Cerebellar nuclear complex (tissue), 1 donor: ENCODE measurements at regions not wholly inside any gene's neighbourhood (a gene's known extent, or its start where the extent isn't known, plus 50 kb on each side); places are given as distances from the start of the nearest gene placed in this dataset.
"Not testable (repeated sequence)": the region's sequence is repeated elsewhere in the genome, so short reads cannot be mapped to it uniquely, and the experiment has no call there.

Experiments used
- DNase-seq, 2 experiments: peaks; one replicate each; lab custom pipeline; 2025; lab: John Stamatoyannopoulos, UW

DNA sequence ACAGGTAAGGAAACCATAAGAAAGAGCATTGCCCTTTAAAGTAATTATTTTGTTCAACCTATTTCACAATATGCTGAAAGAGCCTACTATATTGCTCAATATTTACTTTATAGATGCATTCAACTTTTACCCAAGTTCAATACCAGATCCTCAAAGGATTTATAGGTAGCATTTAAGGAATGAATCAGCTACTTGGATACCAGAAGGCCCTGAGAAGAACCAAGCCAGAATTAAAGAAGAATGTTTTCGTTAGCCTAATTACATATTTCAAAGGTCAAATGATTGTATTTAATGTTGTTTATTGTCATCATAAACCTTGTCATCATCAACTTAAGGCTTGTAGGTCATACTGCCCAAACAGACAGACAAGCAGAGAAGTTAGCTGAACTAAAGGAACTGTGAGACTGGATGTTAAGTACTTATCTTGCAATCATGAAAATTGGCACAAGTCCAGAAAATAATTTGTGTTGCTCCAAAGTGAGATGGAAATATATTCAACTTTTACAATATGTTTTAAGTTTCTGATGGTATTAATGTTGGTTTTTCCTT, 636.7 kb downstream of the RFPL4B start:
- no peak for DNase-seq

DNA sequence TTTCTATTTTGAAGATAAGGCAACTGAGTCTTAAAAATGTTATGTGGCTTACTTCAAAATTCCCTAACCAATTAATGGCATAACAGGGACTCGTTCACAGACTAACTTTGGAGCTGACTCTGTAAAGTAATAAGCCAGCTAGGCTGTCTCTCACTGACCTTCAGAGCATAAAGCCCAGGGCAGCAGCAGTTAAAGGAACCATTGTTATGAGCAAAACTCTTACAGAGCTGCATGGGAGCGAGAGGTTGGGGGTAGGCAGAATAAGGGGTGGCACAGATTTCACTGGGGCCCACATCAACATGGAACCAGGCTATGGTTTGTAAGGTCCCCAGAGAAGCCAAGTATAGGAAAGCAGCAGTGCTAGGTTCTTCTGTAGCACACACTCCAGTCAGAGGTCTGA, 637.8 kb downstream of the RFPL4B start:
- no peak for DNase-seq

DNA sequence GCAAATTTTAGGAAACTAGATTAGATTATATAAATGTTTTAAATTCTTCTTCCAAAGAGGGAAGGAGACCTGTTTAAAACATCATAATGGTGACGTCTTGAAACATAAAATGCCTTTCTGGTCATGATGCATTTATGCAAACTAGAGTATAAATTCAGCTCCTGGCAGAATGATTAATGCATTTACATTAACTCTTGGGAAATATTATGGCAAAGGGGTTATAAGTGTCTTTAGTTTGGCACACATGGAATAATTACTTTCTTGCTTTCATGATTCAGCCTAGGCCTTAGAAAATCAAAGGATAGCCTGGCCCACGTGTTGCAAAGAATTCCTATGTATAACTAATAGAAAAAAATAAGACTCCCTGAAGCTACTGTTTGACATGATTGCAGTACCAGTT, 639.2 kb downstream of the RFPL4B start:
- no peak for DNase-seq

DNA sequence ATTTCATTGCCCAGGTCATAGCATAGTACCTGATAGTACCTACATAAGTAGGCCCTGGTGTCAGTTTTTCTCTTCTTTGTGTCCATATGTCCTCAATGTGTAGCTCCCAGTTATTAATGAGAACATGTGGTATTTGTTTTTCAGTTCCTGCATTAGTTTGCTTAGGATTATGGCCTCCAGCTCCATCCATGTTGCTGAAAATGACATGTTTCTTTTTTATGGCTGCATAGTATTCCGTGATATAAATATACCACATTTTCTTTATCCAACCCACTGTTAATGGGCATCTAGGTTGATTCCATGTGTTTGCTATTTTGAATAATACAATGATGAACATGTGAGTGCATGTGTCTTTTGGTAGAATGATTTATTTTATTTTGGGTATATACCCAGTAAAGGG, 641.6 kb downstream of the RFPL4B start:
- DNase-seq: no peak

DNA sequence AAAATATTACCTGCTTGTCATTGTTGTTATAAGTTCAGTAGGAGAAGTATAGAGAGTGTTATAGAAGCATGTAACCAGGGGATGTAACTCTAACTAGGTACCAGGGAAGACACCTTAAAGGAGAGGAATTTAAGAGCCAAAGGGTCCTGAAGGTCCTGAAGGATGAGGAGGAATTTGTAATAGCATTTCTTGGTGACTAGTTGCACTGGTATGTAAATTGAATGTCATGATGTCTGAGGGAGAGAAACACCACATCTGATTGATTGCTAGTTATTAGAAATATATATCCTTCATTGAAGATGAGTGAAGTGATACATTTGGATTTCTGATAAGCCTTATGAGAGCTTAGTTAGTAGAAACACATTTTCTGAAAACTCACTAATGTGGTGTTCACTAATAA, 643.8 kb downstream of the RFPL4B start:
- no peak for DNase-seq

DNA sequence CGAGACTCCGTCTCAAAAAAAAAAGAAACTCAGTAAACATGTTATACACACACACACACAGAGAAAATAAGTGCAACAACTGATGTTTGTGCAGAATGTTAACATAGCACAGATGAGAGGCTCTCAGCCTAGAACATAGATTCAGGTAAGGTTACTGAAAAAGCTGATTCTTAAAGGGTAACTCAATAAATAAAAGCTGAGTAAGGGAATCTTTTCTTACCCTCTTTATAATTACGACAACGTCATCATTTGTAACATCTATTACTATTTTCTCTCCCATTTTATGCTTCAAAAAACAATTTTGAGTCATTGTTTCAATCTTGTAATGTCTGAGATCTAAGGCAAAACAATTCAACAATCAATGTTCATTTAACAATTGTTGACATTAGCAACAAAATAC, 644.8 kb downstream of the RFPL4B start:
- no peak for DNase-seq

DNA sequence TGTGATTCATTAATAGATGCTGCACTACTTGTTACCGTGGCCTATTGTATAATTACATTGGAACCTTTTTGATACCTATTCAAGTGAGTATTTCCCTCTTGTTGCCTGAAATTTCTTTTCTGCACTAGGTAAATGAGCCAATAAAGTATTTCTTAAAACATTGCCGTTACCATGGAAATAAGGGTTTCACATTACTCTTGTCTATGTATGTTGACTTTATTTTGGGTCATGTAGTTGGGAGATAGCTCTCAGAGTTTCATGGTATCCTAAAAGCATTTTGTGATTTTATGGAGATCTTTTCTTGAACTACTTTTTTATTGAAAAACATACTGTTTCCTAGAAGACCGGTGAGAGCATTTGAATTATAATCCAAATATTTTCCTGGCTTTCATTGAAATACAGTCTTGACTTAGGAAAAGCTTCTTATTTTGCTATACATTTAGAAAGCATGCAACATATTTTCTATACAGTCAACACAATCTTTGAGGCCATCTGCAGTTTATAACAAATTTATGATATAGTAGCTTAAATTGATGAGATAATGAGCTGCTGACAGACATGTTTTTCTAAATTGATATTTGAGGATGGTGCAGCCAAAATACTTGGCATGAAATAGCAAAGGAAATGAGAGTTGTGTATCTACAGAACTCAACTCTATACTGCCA, 650.4 kb downstream of the RFPL4B start:
- DNase-seq: no peak

DNA sequence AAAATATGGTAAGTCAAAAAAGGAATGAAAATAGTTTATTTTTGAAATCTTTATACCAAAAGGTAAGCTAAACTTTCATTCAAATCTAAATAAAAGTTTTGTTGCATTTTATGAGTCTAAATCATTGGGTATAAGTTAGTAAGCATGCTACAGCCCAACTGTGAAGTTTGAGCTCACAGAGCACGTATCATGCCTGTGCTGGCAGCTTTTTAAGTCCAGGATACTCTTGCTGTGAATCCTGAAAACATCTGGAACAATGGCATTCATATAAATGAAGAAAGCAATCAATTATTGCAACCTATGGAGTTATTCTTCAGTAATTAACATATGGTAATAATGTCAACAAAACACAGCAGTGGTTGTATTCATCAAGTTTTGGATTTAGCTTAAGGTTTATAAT, 656.9 kb downstream of the RFPL4B start:
- DNase-seq: no peak

DNA sequence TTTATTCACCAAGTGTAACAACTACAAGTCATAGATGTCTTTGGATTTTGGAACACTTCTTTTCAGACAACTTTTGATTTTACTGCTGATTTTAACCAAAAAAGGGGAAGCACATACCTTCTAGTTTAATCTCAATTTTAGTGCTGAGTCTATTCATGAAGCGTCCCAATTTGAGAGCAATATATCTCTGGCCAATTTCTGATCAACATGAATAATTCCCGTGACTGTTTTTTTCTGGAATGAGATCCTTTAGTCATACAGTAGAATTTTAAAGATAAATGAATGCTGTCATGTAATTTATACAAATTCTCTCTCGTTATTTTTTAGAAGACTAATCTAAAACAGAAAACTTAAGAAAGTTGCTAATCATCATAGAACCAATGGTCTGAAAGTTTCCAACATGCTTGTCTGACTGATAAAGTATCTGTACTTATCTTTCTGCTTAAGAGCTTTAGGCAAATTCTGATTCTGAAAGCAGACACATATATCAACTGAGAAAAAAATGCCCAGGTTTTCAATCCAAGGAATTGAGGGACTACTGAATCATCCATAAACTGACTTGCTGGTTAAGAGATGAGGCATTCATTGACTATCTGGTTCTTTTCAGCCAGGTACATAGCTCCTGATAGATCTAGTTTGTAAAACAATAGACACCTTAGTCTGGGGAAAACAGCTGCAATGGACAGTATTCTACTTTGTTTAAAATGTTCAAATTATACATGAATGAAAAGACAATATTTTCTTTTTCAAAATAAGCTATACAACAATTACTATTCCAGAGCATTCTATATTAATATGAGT, 657.5 kb downstream of the RFPL4B start:
- DNase-seq: no peak

DNA sequence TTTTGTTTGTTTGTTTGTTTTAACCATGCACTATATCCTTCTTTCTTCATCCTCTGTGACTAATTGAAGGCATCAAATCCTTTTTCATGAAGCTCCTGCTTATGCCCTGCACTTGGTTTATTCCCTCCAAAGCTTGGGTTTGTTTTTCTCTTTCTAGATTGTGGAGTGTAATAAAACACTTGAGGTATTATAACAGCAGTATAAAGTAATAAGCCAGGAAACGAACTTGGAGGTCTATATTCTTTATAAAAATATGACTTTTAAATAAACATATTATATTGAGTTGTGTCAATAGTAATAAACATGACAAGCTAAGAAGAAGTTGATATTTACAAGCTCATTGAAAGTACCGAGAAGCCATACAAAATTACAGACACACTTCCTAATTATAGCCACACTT, 659.4 kb downstream of the RFPL4B start:
- DNase-seq: no peak

DNA sequence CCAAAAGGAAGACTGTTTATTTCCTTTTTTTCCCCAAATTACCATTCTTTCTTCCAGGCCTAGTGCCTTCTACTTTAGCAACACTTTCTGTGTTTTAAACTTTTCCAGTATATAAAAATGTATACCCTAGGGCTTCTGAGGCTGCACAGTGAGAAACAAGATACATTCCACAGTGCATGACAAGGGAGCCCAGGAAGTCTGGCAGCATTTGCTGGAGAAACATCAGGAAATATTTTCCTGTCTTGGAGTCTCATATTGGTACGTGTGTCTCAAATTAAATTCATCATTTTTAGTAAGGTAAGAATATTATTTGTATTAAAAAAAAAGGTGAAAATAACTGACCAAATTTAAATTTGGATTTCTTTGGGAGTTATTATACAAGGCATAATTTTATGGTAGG, 662.6 kb downstream of the RFPL4B start:
- no peak for DNase-seq

DNA sequence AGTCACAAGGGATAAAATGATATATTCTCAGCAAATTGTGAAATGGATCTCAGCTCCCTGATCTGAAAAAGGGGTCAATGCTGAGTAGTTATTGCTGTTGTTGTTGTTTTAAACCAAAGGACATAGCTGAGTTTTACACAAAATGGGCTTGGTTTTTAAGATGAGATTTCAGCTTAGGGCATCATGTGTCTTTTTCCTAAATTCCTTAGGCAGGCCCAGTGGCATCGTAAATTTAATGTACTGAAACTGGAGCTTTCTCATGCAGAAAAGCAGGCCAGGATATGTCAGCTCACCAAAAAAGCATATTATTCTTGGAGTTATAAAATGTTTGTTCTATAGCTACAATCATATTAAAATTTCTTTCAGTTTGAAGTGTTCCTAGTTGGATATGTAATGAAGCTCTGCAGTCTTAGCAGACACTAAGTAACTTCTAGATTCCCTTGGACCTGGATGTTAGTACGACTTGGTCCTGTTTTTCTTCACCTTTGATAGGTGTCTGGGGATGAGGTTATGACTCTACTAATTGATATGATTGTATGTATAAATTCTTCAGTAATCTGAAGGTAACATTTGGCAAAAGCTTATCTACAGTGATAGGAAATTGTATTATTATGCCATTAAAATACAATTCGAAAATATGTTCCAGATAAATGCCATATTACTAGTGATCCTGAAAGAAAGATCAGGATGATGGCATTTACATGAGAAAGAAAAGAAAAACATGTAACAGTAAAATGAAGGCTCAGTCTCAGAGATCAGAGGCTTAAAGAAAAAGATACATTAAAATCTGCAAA, 663.3 kb downstream of the RFPL4B start:
- DNase-seq: no peak

DNA sequence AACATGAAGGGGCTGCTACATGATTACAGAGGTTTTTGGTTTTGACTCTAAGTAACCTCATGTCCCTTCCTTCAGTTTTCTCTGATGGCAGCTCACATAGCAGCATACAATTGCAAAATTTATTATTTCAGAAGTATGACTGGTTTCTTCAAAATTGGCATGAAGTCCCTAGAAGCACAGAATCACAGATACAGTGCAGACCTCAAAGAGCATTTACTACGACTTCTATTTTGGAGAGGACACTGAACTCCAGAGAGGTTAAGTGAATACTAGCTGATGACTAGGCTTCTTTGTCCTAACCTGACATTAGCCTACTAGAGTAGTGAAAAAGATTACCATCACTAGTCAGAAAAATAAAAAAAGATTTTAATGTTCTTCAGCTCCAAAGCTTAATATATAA, 664.3 kb downstream of the RFPL4B start:
- DNase-seq: no peak

DNA sequence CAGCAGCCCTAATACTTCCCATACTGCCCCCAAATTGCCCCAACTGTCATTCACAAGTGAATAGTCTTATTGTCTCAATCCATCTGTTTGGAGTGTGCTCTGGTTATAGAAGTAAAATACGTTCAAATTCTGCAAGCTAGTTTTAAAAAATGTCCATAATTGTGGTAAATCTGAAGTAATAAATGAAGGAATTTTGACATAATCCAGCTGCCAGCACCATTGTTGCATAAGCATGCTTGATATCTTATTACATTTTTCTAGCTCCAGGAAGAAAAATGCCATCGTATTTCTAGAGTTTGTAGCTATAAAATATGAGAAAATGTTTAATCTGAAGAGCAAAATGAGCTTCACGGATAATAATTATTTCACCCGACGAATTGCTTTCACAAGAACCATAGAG, 664.7 kb downstream of the RFPL4B start:
- no peak for DNase-seq

DNA sequence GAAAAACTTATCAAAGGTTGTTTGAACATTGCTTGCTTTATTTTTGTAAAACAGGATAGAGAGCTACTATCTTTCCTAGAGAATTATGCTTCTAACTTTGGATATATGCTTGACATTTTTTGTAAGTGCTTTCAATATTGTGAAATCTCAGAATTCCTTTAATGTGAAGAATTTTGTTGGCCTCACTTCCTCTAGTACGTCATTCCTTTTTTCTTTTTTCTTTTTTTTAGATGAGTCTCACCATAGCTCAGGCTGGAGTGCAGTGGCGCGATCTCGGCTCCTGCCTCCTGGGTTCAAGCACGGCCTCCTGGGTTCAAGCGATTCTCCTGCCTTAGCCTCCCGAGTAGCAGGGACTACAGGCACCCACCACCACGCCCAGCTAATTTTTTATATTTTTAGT, 668.1 kb downstream of the RFPL4B start:
- no peak for DNase-seq

DNA sequence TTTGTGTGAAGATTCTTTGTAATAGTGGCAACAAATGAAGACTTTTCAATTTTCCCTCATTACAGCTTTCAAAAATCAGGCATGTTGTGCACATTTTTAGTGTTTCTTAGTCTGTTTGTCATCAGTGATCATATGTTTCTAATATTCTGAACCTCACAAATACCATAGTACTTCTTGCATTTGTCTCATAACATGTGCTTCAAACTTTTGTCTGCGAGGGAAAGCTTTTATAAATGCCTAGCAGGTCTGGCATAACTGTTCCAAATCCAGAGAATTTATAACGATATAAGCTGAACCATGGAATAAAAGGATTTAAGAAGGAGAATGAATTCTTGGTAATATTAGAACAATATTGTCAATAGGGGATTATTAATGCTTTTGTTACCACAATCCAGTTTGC, 670.2 kb downstream of the RFPL4B start:
- DNase-seq: no peak

DNA sequence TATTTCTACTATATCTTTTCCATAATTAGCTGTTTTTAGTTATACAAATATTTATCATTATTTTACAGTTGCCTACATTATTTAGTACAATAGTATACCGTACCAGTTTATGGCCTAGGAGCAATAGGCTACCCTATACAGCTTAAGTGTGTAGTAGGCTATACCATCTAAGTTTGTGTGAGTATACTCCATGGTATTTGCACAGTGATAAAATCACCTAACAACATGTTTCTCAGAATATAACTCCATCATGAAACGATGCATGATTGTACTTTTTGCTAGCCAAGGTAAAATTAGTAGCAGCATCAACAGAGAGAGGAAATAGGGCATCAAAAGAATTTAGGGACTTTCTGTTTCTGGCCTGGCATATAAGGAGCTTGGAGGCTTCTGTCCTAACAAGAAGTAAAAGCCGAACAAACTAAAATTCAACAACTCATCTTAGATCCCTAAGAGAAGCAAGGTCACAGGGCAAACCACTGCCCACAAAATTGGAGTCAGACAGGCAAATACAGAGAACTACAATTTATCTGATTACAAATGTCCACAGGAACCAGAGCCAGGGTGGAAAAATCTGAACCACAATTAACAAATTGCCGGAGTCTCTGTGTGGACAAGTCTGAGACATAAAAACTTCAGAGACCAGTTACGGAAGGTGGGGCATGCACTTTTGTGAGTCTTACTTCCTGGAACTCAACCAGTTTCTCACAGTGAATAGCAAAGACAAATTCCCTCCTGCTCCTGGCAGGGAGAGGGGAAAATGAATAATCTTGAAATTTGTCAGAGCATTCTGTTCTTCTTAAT, 671.4 kb downstream of the RFPL4B start:
- DNase-seq: no peak

DNA sequence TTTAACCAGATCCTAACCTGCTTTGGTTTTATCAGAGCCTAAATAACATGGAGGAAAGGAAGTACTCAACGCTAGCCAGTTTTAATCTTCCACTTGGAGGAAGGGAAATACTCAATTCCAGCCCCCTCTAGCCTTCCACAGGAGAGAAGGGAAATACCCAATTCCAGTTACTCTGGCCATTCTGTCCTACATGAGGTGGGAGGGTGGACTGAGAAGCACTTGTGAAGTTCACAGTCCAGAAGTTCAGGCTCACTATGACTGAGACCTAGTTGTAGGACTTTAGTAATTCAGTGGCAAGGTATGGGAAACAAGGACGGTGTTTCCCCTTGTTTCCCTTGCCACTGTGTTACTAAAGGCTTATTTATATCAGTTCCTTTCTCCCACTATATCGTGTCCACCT, 672.0 kb downstream of the RFPL4B start:
- no peak for DNase-seq

DNA sequence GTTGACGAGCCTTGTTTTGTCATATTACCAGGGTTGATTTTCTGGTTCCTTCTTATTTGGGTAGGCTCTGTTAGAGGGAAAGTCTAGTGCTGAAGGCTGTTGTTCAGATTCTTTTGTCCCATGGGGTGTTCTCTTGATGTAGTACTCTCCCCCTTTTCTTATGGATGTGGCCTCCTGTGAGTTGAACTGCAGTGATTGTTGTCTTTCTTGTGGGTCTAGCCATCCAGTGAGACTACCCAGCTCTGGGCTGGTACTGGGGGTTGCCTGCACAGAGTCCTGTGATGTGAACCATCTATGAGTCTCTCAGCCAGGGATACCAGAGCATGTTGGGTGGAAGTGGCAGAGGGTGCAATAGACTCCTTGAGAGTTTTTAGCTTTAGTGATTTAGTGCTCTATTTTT, 680.6 kb downstream of the RFPL4B start:
- no peak for DNase-seq

DNA sequence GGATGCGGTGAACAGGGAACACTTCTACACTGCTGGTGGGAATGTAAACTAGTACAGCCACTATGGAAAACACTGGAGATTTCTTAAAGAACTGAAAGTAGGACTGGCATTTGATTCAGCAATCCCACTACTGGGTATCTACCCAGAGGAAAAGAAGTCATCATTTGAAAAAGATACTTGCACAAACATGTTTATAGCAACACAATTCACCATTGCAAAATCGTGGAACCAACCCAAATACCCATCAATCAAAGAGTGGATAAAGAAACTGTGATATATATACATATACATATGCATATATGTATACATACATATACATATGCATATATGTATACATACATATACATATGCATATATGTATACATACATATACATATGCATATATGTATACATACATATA, 682.0 kb downstream of the RFPL4B start:
- not testable (repeated sequence) for DNase-seq

DNA sequence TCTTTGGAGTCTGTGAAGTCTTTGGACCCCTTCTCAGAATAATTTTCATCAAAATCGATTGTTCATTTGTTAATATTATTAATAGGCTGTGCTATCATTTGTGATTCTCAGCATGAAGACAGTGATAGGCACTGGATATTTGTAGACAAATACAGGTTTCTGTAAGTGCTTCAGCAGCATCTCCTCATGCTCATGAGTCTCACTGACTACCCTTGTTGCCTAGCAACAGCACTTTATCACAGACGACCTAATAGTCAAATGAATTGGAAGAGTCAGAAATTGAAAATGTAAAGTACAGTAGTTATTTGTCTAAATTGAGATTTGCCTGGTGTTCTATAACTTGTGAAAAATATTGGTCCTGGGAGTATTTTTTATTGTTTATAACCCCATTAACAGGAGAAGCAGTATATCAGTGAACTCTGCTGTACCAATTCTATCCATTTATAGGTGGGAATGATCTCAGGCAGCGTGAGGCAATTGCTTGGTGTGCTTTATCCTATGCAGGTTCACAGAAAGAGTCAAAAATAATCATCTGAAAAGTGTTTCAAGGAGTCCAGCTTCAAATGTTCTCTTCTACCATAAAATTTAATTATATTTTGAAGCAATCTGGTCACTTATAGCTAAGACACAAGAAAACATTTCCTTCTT, 684.6 kb downstream of the RFPL4B start:
- no peak for DNase-seq
